HepG2 (cell line): ENCODE measurements at regions not wholly inside any gene's neighbourhood (a gene's known extent, or its start where the extent isn't known, plus 50 kb on each side); places are given as distances from the start of the nearest gene placed in this dataset.

Experiments used
- ATAC-seq: fragments of 200-7000 bp; cut with Tn5 transposase; 3 replicates; pipeline ENCODE4 v1.9.1; 2020; ENCODE audit warnings: mild to moderate bottlenecking, moderate library complexity
- BruUV-seq: library from RNA; stranded (reverse); fragments of 400-500 nt; replicated peaks from 2 replicates; lab custom pipeline; 2021; lab: Mats Ljungman, UMichigan
- CTCF ChIA-PET: fragments of 300-600 bp; formaldehyde crosslinking; extraction: SDS; loops from one replicate; lab custom pipeline; 2021; ENCODE audit warnings: low total read pairs, inconsistent platforms, low intra/inter-chr PET ratio; lab: Yijun Ruan, JAX
- POLR2A ChIA-PET: fragments of 350-600 bp; sonication (Branson Sonifier 250); formaldehyde crosslinking; loops from one replicate; lab custom pipeline; 2020; ENCODE audit warnings: antibody characterized with exemption, inconsistent platforms; lab: Yijun Ruan, JAX
- DNase-seq: peaks from one replicate; pipeline ENCODE4 v3.0.0-alpha.2; 2015; ENCODE audit warnings: low spot score
- FAIRE-seq: peaks from 3 replicates; lab custom pipeline; 2011; peaks lifted over from hg19 to GRCh38; lab: Jason Lieb, UNC
- H2AFZ ChIP-seq: one replicate; pipeline ENCODE4 v1.6.1; 2011; ENCODE audit warnings: low read length, inconsistent platforms
- H3K27ac ChIP-seq: fragments of 300-600 bp; 3 replicates; pipeline ENCODE4 v1.8.0; 2011; ENCODE audit warnings: mixed run types, mild to moderate bottlenecking, mixed read lengths, low read length, inconsistent platforms; ENCODE audit not compliant: insufficient read depth; ENCODE audit errors: extremely low read length
- H3K27me3 ChIP-seq, 2 experiments: fragments of 200-600 bp in 1 of 2; 2 replicates in 1 of 2; 3 replicates in 1 of 2; pipeline versions ENCODE4 v1.6.0 to v1.8.0; 2011; ENCODE audit warnings: low read length in 2 of 2, mild to moderate bottlenecking in 2 of 2, moderate library complexity in 2 of 2, inconsistent platforms in 1 of 2; ENCODE audit not compliant: insufficient read depth in 2 of 2, control insufficient read depth in 1 of 2
- H3K36me3 ChIP-seq, 2 experiments: fragments of 200-600 bp in 1 of 2; replicated peaks in 1 of 2; 2 replicates in 1 of 2; 3 replicates in 1 of 2; pipeline versions ENCODE4 v1.5.1 to v1.8.0; 2011; ENCODE audit warnings: low read length in 2 of 2, inconsistent platforms in 1 of 2; ENCODE audit not compliant: insufficient read depth in 2 of 2, control insufficient read depth in 1 of 2
- H3K4me1 ChIP-seq: 2 replicates; pipeline ENCODE4 v1.5.1; 2012; ENCODE audit warnings: low read length, inconsistent platforms; ENCODE audit not compliant: insufficient read depth
- H3K4me2 ChIP-seq: 2 replicates; pipeline ENCODE4 v1.6.0; 2011; ENCODE audit warnings: low read depth, low read length, inconsistent platforms
- H3K4me3 ChIP-seq, 3 experiments: fragments of 200-600 bp in 1 of 3; sonication (generic), shearing (Covaris generic) in 1 of 3; replicated peaks in 1 of 3; 2 replicates each; pipeline ENCODE4 v1.5.1; 2011 to 2016; ENCODE audit warnings: low read length in 3 of 3, inconsistent platforms in 2 of 3, low read depth in 2 of 3, mild to moderate bottlenecking in 2 of 3, control low read depth in 1 of 3, mixed read lengths in 1 of 3; ENCODE audit not compliant: insufficient read depth in 1 of 3
- H3K79me2 ChIP-seq: one replicate; pipeline ENCODE4 v1.6.1; 2011; ENCODE audit warnings: low read length, inconsistent platforms; ENCODE audit not compliant: insufficient read depth
- H3K9ac ChIP-seq: 2 replicates; pipeline ENCODE4 v1.6.0; 2011; ENCODE audit warnings: mild to moderate bottlenecking, low read depth, low read length, inconsistent platforms; ENCODE audit not compliant: insufficient read depth
- H3K9me3 ChIP-seq: 2 replicates; pipeline ENCODE4 v1.5.1; 2012; ENCODE audit warnings: mild to moderate bottlenecking, low read length
- H4K20me1 ChIP-seq: 2 replicates; pipeline ENCODE4 v1.6.0; 2011; ENCODE audit warnings: inconsistent platforms, mild to moderate bottlenecking, low read length, moderate library complexity; ENCODE audit not compliant: insufficient read depth
- ARID2 ChIP-seq: sonication (generic); formaldehyde crosslinking; IDR thresholded peaks from 2 replicates; pipeline ENCODE4 v1.8.1; 2022; ENCODE audit warnings: mild to moderate bottlenecking, missing genetic modification reagents, borderline replicate concordance
- ATF1 ChIP-seq: IDR thresholded peaks from 2 replicates; pipeline ENCODE4 v1.6.1; 2016; ENCODE audit warnings: mild to moderate bottlenecking, control low read depth
- FOXM1 ChIP-seq: sonication (generic); formaldehyde crosslinking; IDR thresholded peaks from 2 replicates; pipeline ENCODE4 v1.5.0; 2020; ENCODE audit warnings: missing genetic modification reagents
- GTF3A ChIP-seq: sonication (generic); formaldehyde crosslinking; conservative IDR thresholded peaks from 2 replicates; pipeline ENCODE4 v1.4.0; 2020; ENCODE audit warnings: mild to moderate bottlenecking, missing genetic modification reagents
- HNRNPLL ChIP-seq: fragments of 200-400 bp; formaldehyde crosslinking; IDR thresholded peaks from 2 replicates; pipeline ENCODE4 v1.6.1; 2017; ENCODE audit warnings: mild to moderate bottlenecking, low read depth, low read length; ENCODE audit not compliant: poor library complexity, severe bottlenecking
- IKZF4 ChIP-seq: sonication (generic); formaldehyde crosslinking; IDR thresholded peaks from 2 replicates; pipeline ENCODE4 v1.5.1; 2020; ENCODE audit warnings: borderline replicate concordance, mild to moderate bottlenecking, low read depth, missing genetic modification reagents; ENCODE audit errors: not compliant biosample characterization
- KDM6A ChIP-seq: IDR thresholded peaks from 2 replicates; pipeline ENCODE4 v1.6.1; 2016; ENCODE audit warnings: low read depth
- KLF9 ChIP-seq: IDR thresholded peaks from 2 replicates; pipeline ENCODE4 v1.6.1; 2016; ENCODE audit warnings: low read depth
- POLR2G ChIP-seq: fragments of 200-400 bp; formaldehyde crosslinking; IDR thresholded peaks from 2 replicates; pipeline ENCODE4 v1.6.1; 2018; ENCODE audit warnings: mild to moderate bottlenecking, low read depth, low read length, moderate library complexity
- RBFOX2 ChIP-seq: fragments of 200-400 bp; formaldehyde crosslinking; IDR thresholded peaks from 2 replicates; pipeline ENCODE4 v1.6.1; 2017; ENCODE audit warnings: low read depth, mild to moderate bottlenecking, low read length
- SNAI1 ChIP-seq: sonication (generic); formaldehyde crosslinking; IDR thresholded peaks from 2 replicates; pipeline ENCODE4 v1.5.0; 2020; ENCODE audit warnings: mild to moderate bottlenecking, missing genetic modification reagents, borderline replicate concordance
- TOE1 ChIP-seq: sonication (generic); formaldehyde crosslinking; IDR thresholded peaks from 2 replicates; pipeline ENCODE4 v1.4.0; 2020; ENCODE audit warnings: mild to moderate bottlenecking, missing genetic modification reagents
- ZNF121 ChIP-seq: sonication (generic); formaldehyde crosslinking; IDR thresholded peaks from 2 replicates; pipeline ENCODE4 v1.5.0; 2020; ENCODE audit warnings: mild to moderate bottlenecking, missing genetic modification reagents
- ZNF546 ChIP-seq: sonication (generic); formaldehyde crosslinking; conservative IDR thresholded peaks from 2 replicates; pipeline ENCODE4 v1.8.1; 2023; ENCODE audit warnings: mild to moderate bottlenecking, missing genetic modification reagents
- ZNF629 ChIP-seq: sonication (generic); formaldehyde crosslinking; conservative IDR thresholded peaks from 2 replicates; pipeline ENCODE4 v1.5.0; 2020; ENCODE audit warnings: missing genetic modification reagents
- ZNF704 ChIP-seq: sonication (generic); formaldehyde crosslinking; IDR thresholded peaks from 2 replicates; pipeline ENCODE4 v1.8.1; 2023; ENCODE audit warnings: mild to moderate bottlenecking, inconsistent platforms, moderate library complexity, missing genetic modification reagents, borderline replicate concordance
- ZNF746 ChIP-seq: sonication (generic); formaldehyde crosslinking; IDR thresholded peaks from 2 replicates; pipeline ENCODE4 v1.8.0; 2022; ENCODE audit warnings: mild to moderate bottlenecking, missing genetic modification reagents
- WGBS: methylation state at CpG from one replicate; pipeline ENCODE4 v1.1.6; 2017; ENCODE audit warnings: low lambda C conversion rate; 5-methylcytosine and 5-hydroxymethylcytosine counted together
- in situ Hi-C: cut with HindIII; loops from 2 replicates; pipeline ENCODE4 v1.10.0; 2017; ENCODE audit warnings: low pct_unique_long_range_greater_than_20kb; ENCODE audit not compliant: extremely low pct_ligation_motif_present
- intact Hi-C: fragments of 100-400 bp; cut with micrococcal nuclease; formaldehyde crosslinking; loops from one replicate; pipeline ENCODE4 v1.10.0; 2022; ENCODE audit not compliant: unreplicated experiment

- DNase-seq (no peak), FAIRE-seq (no peak), ATAC-seq (no peak)
- Histone ChIP-seq H3K9me3 (no peaks in the 10 kb centered on the region), H3K9ac (no peak overlapping the region), H3K4me3 (no peak overlapping the region), H2AFZ (no peak overlapping the region), H3K4me2 (no peak overlapping the region), H3K36me3 (no peaks in the 10 kb centered on the region), H3K27ac (no peak overlapping the region), H4K20me1 (no peaks in the 10 kb centered on the region), H3K4me1 (no peaks in the 10 kb centered on the region), H3K79me2 (no peaks in the 10 kb centered on the region), H3K27me3 (no peaks in the 10 kb centered on the region)
- TF ChIP-seq ZNF629 (CRISPR knock-in tag) = no peak
- no TSS peak for BruUV-seq
- ChIA-PET CTCF (no interaction called here), POLR2A (no interaction called here)
- in situ Hi-C loops (no loop called here), intact Hi-C loops (no loop called here)
- 0% methylated on average over 1 of the region's 1 CpG for WGBS
These were observed 1632.3 kb downstream of the KCNT2 start for GRCh38 chr1:194975913-194976312.

GRCh38 chr1:194968916-194969315, 1639.3 kb downstream of the KCNT2 start:
- in situ Hi-C loops = no loop called here
- ATAC-seq (no peak), DNase-seq (no peak), FAIRE-seq (no peak)
- intact Hi-C loops = no loop called here
- Histone ChIP-seq H2AFZ (no peak overlapping the region), H3K4me2 (no peak overlapping the region), H3K36me3 (no peaks in the 10 kb centered on the region), H3K27ac (no peak overlapping the region), H3K9ac (no peak overlapping the region), H3K9me3 (no peaks in the 10 kb centered on the region), H3K27me3 (no peaks in the 10 kb centered on the region), H3K79me2 (no peaks in the 10 kb centered on the region), H4K20me1 (no peaks in the 10 kb centered on the region), H3K4me1 (no peaks in the 10 kb centered on the region), H3K4me3 (no peak overlapping the region)
- no TSS peak for BruUV-seq
- TF ChIP-seq FOXM1 (CRISPR knock-in tag) (no peak), ZNF746 (CRISPR knock-in tag) (no peak), GTF3A (no peak), KDM6A (CRISPR knock-in tag) (no peak), HNRNPLL (no peak), ZNF121 (CRISPR knock-in tag) (no peak), ARID2 (CRISPR knock-in tag) (no peak), ZNF704 (CRISPR knock-in tag) (no peak), SNAI1 (CRISPR knock-in tag) (no peak), KLF9 (CRISPR knock-in tag) (no peak), TOE1 (CRISPR knock-in tag) (no peak), POLR2G (no peak), ZNF546 (no peak), ATF1 (CRISPR knock-in tag) (no peak), IKZF4 (CRISPR knock-in tag) (no peak), RBFOX2 (no peak)
- CTCF ChIA-PET = no interaction called here
- WGBS = 0% methylated on average over 1 of the region's 1 CpG
- POLR2A ChIA-PET = no interaction called here
